ENCODE measurements at regions not wholly inside any gene's neighbourhood (a gene's known extent, or its start where the extent isn't known, plus 50 kb on each side); places are given as distances from the start of the nearest gene placed in this dataset.

DNA sequence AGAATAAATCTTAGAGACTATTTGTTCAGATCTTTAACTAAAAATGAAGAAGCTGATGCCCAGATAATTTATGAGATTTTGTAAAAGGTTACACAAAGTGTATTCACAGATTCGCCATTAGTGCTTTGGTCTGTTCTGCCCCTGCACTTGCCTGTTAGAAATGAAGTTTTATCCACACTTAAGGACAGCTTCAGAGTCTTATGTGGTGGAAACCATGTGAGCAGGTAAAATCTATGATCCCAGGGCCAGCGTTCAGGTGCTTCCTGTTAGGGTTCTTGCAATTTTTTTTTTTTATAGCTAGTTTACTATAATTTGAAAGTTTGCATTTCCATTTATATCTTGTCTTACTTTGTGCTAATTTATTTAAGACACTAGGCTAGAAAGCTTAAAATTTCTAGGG, 561.6 kb downstream of the PRR16 start:
- H3K4me3 ChIP-seq (ENCODE audit: low read length) = no peak overlapping the region
- TF ChIP-seq CTCF (conservative IDR thresholded peaks at IDR 0.05; ENCODE audit: low read depth, low read length) = no peak
- DNase-seq (ENCODE audit: low read depth) = no peak

DNA sequence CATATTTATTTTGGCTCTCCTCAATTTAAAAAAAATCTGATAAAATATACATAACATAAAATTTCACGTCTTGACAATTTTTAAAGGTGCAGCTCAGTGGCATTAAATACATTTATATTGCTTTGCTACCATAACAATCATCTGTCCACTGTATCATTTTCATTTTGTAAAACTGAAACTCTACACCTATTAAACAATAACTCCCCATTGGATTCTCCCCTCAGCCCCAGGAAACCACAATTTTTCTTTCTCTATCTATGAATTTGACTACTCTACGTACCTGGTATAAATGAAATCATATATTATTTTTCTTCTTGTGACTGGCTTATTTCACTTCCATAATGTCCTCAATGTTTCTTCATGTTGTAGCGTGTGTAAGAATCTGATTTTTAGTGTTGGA, 563.5 kb downstream of the PRR16 start:
- TF ChIP-seq CTCF (conservative IDR thresholded peaks at IDR 0.05; ENCODE audit: low read depth, low read length) = no peak
- no peak overlapping the region for H3K4me3 ChIP-seq (ENCODE audit: low read length)
- no peak for DNase-seq (ENCODE audit: low read depth)

DNA sequence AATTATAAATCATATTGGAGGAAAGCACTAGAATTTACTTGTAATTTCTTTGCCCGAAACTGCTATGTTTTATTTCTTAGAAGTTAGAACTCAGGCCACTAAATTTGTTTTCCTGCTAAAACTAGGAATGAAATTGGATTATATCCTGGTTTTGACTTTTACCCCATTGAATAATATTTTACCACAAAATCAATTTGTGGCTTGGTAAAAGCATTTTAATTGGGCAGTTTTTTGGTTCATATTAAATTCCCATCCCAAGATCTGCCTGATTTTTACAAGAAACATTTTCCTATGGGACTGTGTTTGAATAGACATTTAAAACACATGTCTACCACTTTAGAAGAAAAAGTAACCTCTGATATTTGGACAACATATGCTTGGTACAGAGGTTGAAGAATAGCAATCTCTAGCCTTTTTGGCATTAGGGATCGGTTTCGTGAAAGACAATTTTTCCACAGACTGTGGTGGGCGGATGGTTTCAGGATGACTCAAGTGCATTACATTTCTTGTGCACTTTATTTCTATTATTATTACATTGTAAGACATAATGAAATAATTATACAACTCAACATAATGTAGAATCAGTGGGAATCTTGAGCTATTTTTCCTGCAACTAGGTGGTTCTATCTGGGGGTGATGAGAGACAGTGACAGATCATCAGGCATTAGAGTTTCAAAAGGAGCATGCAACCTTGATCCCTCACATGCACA, 565.6 kb downstream of the PRR16 start:
- no peak overlapping the region for H3K4me3 ChIP-seq (ENCODE audit: low read length)
- TF ChIP-seq CTCF (conservative IDR thresholded peaks at IDR 0.05; ENCODE audit: low read depth, low read length) = no peak

DNA sequence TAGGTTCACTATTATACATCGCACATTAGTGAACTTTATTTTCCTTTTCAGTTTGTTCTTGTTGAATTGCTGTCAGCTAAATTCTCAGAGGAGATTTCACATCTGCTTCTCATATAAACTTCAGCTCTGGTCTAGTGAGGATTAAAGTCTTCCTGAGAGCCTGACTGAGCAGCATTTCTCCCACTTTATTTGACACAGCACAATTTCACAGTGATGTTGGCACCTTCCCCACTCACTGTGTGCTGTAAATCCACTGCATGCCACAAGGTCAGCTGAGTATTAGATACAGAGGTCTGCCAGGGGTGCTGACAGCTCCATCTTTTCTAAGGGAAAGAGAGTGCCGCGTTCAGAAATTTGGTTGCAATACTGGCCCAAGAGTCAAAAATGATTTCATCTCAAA, 567.4 kb downstream of the PRR16 start:
- no peak overlapping the region for H3K4me3 ChIP-seq (ENCODE audit: low read length)
- no peak for TF ChIP-seq CTCF (conservative IDR thresholded peaks at IDR 0.05; ENCODE audit: low read depth, low read length)
- peak; percentile 62 for DNase-seq (ENCODE audit: low read depth)

More for the DNA sequence above, 565.6 kb downstream of the PRR16 start:
- DNase-seq (ENCODE audit: low read depth) = no peak

DNA sequence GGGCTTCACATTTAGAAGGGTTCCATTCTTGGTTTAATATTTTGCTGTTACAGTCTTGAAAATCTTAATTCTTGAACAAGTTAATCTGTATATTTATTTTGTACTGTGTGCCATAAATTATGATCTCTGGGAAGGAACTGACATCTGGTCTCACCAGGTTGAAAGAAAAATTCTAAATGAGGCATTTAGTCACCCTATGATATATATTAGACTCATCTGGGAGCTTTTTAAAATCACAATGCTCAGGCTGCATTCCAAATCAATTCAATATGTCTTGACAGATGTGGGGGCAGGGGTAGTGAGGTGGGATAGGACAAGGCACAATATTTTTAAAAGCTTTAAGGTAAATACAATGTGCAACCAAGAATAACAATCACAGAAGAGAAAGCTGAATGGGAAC, 569.2 kb downstream of the PRR16 start:
- no peak overlapping the region for H3K4me3 ChIP-seq (ENCODE audit: low read length)
- no peak for TF ChIP-seq CTCF (conservative IDR thresholded peaks at IDR 0.05; ENCODE audit: low read depth, low read length)
- DNase-seq (ENCODE audit: low read depth) = no peak

- TF ChIP-seq CTCF (conservative IDR thresholded peaks at IDR 0.05; ENCODE audit: low read depth, low read length) = no peak
- no peak for DNase-seq (ENCODE audit: low read depth)
- no peak overlapping the region for H3K4me3 ChIP-seq (ENCODE audit: low read length)
Measured at GRCh38 chr5:121038438-121038837, 574.3 kb downstream of the PRR16 start.

DNA sequence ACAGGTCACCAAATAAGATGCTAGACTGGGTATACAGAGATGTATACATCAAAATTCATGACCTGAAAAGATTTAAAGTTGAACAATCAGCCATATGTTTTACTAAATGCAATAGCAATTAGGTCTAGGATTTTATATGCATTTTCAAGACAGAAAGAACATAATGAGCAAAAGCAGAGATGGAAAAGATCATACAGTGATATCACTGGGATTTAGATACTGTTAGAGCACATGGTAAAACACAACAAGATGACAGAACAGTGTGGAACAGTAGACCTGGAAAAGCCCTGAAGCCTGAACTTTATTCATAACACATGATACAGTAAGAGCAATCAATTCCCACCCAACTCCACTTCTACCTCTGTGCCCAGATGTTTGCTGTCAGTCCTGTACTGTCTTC, 585.9 kb downstream of the PRR16 start:
- DNase-seq (ENCODE audit: low read depth) = no peak
- TF ChIP-seq CTCF (conservative IDR thresholded peaks at IDR 0.05; ENCODE audit: low read depth, low read length) = no peak

More for the DNA sequence above, 585.9 kb downstream of the PRR16 start:
- H3K4me3 ChIP-seq (ENCODE audit: low read length) = no peak overlapping the region
